Skeletal muscle satellite cell (primary cell): ENCODE measurements at regions not wholly inside any gene's neighbourhood (a gene's known extent, or its start where the extent isn't known, plus 50 kb on each side); places are given as distances from the start of the nearest gene placed in this dataset.

Experiments
- H3K27me3 ChIP-seq: 2 replicates; pipeline ENCODE4 v1.7.0; 2013; ENCODE audit warnings: low read length; ENCODE audit not compliant: control insufficient read depth, insufficient read depth
- H3K36me3 ChIP-seq: 2 replicates; pipeline ENCODE4 v1.7.0; 2013; ENCODE audit warnings: mild to moderate bottlenecking, control low read depth, low read length; ENCODE audit not compliant: insufficient read depth
- H3K4me1 ChIP-seq: 2 replicates; pipeline ENCODE4 v1.7.0; 2013; ENCODE audit warnings: low read length; ENCODE audit not compliant: control insufficient read depth, insufficient read depth
- H3K4me2 ChIP-seq: 2 replicates; pipeline ENCODE4 v1.7.0; 2013; ENCODE audit warnings: mild to moderate bottlenecking, low read length
- H3K4me3 ChIP-seq: 2 replicates; pipeline ENCODE4 v1.7.0; 2013; ENCODE audit warnings: low read length
- H3K9ac ChIP-seq: 2 replicates; pipeline ENCODE4 v1.7.0; 2013; ENCODE audit warnings: mild to moderate bottlenecking, low read depth, low read length, moderate library complexity
- H3K9me3 ChIP-seq: replicated peaks from 2 replicates; pipeline ENCODE4 v1.7.0; 2013; ENCODE audit warnings: mild to moderate bottlenecking, control low read depth, low read length

DNA sequence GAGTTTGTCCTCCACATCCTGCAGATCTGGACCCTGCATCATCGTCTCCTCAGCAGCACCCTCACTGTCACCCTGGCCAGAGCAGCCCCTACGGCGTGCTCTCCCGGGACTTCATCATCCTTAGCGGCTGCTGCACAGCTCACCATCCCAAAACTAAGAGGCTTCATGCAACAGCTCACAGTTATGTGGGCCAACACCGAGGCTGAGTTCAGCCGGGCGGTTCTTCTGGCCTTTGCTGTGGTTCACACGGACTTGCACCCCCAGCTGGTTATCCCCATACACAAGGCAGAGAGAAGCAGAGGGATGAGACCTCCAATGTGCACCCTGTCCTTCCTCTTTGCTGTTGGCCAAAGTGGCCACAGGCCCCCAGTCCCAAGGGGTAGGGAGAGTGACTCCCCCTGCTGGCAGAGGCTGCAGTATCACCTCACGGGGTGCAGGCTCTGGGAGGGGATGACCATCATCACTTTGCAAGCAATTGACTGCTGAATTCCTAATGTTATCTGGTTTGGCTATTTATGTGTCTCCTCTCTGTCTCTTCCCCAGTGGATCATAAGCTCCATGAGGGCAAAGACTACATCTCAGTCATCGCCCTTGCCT, 276.8 kb downstream of the BRD1 start:
- Histone ChIP-seq H3K4me3 (no peak overlapping the region), H3K4me1 (no peaks in the 10 kb centered on the region), H3K27me3 (no peaks in the 10 kb centered on the region), H3K9ac (no peak overlapping the region), H3K9me3 (peaks cover 39% of the 10 kb centered on the region), H3K36me3 (no peaks in the 10 kb centered on the region), H3K4me2 (no peak overlapping the region)

DNA sequence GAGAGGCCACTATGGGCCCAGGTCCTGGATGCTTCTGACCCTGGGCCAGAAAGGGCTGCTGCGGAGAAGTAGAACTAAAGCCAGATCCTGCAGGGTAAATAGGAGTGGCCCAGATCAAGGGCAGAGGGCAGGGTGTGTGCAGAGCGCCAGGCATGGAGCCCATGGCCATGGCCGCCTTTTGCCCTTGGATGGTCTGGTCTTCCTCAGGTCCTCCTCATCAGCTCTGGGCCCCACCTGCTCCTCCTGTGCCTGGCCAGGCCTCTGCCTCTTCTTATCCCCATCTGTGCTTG, 277.6 kb downstream of the BRD1 start:
- peaks cover 37% of the 10 kb centered on the region for H3K9me3 ChIP-seq

DNA sequence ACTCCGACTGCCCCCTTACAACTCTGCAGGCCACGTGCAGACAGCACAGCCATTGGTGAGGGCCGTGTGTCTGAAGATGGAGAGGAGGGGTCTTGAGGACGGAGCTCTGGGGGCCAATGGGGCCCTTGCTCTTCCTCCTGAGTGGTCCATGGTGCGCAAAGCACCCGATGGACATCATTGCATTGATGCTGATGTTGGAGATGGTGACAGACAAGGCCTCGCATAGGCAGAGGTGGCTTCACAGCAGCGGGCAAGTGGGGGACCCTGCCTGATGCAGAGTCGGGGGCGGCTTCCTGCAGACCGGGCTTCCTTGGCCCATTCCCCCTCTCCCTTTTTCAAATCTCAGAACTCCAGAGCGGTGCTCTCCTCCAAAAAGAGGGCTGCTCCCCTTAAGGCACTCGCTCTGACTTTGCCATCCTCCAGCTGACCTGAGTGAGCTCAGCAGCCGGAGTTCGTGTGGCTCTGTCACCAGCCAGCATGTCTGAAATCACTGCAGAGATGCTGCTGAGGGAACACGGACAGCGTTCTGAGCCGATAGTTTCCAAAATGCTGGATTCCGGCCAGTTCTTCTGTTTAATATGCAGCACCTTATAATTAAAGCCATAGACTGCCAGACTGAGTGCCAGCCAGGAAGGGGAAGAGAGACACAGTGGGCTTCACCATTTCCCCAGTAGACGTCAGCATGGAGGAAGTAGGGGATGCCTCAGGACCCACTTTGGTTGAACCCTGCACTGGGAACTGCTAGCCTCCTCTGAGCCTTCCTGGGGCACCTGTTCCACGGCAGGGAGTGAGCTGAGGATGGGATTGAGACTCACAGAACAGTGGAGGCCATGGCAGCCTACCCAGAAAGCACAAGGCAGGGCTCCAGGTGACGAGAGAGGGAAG, 278.2 kb downstream of the BRD1 start:
- no peaks in the 10 kb centered on the region for H3K27me3 ChIP-seq
- no peaks in the 10 kb centered on the region for H3K4me1 ChIP-seq
- no peaks in the 10 kb centered on the region for H3K36me3 ChIP-seq
- H3K9me3 ChIP-seq, result peaks cover 37% of the 10 kb centered on the region
- no peak overlapping the region for H3K9ac ChIP-seq
- no peak overlapping the region for H3K4me2 ChIP-seq
- H3K4me3 ChIP-seq, result no peak overlapping the region

More for the DNA sequence above, 277.6 kb downstream of the BRD1 start:
- no peaks in the 10 kb centered on the region for H3K27me3 ChIP-seq
- no peaks in the 10 kb centered on the region for H3K36me3 ChIP-seq
- no peaks in the 10 kb centered on the region for H3K4me1 ChIP-seq
- no peak overlapping the region for H3K4me3 ChIP-seq
- no peak overlapping the region for H3K9ac ChIP-seq
- H3K4me2 ChIP-seq, result no peak overlapping the region

DNA sequence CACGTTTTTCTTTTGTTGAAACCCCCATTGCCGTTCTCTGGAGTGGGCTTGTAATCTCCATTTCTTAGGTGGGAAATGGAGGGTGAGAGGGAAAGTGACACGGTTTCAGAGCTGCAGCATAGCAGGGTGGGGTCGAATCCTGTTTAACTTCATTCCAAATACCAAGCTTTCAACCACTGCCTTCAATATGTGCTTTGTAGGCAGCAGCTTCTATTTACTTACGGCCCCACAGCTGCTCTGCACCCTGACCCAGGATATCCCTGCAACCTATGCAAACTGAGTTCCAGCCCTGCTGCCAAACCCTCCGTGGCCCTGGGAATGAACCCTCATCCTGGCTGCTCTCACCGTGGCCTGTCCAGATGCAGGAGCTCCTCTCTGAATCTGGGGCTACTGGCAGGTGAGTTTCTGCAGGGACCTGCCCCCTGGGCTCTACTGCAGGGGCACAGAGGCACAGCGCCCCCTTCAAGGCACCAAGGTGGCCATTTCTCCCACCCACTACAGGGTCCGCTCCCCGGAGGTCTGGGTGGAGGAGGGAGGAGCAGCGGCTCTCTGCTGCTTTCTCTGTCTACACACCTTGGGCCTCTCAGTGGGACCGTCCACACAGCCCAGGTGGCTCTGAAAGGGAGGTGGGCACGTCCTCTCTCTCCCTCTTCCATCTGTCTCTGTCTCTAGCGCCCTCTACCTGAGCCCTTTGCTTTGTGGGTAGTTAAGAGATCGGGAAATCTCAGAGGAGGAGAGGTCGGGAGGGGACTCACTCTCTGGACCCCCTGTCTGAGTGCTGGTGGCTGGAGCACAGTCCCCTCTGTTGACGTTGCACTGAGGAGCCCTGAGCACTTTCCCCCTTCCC, 279.1 kb downstream of the BRD1 start:
- Histone ChIP-seq H3K4me1 (no peaks in the 10 kb centered on the region), H3K36me3 (no peaks in the 10 kb centered on the region)

DNA sequence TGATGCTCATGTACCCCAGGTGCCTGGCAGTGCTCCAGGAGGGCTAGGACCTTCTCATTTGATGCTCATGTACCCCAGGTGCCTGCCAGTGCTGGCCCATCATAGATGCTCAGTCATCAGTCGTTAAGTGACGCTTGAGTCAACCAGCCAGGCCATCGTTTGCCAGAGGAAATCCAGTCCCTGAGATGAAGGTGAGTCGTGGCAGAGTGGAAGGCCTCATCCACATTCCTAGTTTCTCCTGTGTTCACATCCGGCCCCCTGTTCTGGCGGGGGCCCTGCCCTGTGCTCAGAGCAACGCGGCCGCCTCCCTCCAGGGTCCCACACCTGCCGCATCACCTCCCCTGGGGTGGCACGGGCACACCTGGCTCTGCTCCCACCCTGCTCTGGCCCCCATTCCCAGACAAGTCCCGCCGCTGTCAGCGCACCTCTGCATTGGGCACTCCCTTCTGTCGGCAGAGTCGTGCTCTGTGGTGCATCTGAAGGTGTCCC, 279.9 kb downstream of the BRD1 start:
- Histone ChIP-seq H3K27me3 (no peaks in the 10 kb centered on the region), H3K4me3 (no peak overlapping the region), H3K9me3 (peaks cover 28% of the 10 kb centered on the region), H3K36me3 (no peaks in the 10 kb centered on the region), H3K9ac (no peak overlapping the region), H3K4me2 (no peak overlapping the region), H3K4me1 (no peaks in the 10 kb centered on the region)

More for the DNA sequence above, 279.1 kb downstream of the BRD1 start:
- Histone ChIP-seq H3K27me3 (no peaks in the 10 kb centered on the region), H3K4me2 (no peak overlapping the region), H3K4me3 (no peak overlapping the region), H3K9me3 (peaks cover 30% of the 10 kb centered on the region), H3K9ac (no peak overlapping the region)

DNA sequence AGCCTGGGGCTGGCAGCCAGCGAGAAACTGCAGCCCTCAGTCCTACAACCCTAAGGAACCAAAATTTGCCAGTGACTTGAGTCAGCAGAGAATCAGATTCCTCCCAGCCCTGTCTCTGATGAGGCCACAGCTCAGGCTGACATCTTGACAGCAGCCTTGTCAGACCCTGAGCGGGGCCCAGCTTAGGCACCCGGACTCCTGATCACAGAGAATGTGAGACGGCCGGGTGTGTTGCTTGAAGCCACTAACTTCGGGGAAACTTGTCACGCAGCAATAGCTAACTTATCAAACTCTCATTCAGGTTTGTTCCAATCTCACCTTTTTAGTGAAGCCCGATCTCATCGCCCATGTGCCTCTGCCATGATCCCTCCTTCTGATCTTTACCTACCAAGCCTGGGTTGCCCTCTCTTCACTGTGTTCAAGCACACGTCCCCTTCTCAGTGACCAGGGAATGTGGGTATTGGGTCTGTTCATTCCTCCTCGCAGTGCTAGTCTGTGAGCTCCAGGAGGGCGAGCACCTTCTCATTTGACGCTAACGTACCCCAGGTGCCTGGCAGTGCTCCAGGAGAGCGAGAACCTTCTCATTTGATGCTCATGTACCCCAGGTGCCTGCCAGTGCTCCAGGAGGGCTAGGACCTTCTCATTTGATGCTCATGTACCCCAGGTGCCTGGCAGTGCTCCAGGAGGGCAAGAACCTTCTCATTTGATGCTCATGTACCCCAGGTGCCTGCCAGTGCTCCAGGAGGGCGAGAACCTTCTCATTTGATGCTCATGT, 280.7 kb downstream of the BRD1 start:
- H3K9ac ChIP-seq, result no peak overlapping the region
- no peaks in the 10 kb centered on the region for H3K4me1 ChIP-seq
- peaks cover 29% of the 10 kb centered on the region for H3K9me3 ChIP-seq
- no peaks in the 10 kb centered on the region for H3K27me3 ChIP-seq
- H3K4me3 ChIP-seq, result no peak overlapping the region
- no peak overlapping the region for H3K4me2 ChIP-seq
- H3K36me3 ChIP-seq, result no peaks in the 10 kb centered on the region

DNA sequence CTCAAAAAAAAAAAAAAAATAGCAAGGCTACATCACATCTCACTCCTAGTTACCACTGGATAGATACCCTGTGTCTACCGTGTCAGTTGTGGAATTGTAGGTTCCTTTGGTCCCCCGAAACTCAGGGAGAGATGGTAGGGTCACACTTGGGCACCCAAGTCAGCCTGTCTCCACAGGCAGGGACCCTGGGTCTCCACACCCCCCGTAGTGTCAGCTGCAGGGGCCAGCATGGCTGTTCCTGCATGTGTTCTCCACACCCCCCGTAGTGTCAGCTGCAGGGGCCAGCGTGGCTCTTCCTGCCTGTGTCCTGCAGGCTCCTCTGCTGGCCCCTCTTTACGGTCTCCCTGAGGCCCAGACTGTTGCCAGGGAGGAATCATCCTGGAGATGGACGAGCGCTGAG, 282.1 kb downstream of the BRD1 start:
- H3K4me1 ChIP-seq, result no peaks in the 10 kb centered on the region
- no peak overlapping the region for H3K4me2 ChIP-seq
- H3K9ac ChIP-seq, result no peak overlapping the region
- H3K36me3 ChIP-seq, result no peaks in the 10 kb centered on the region
- H3K4me3 ChIP-seq, result no peak overlapping the region
- H3K27me3 ChIP-seq, result no peaks in the 10 kb centered on the region
- H3K9me3 ChIP-seq, result peaks cover 26% of the 10 kb centered on the region

DNA sequence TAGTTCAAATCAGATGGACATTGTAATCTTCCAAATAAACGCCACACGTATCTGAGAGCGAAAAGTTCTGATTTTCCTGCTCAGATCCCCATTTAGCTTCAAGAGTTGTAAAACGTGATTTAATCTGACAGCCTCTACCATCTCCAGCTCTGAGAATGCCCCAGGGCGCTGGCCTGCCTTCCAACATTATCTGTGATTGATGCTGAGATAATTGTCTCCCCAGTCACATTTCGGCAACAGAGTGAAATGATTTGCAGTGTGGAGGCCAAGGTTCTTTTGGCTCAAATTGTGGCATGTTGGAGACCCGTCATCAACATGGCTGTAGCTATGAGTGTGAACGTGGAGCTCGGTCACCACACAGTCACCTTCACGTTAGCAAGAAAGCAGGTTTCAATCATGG, 283.4 kb downstream of the BRD1 start:
- Histone ChIP-seq H3K9ac (no peak overlapping the region), H3K27me3 (no peaks in the 10 kb centered on the region), H3K4me2 (no peak overlapping the region), H3K4me1 (no peaks in the 10 kb centered on the region), H3K4me3 (no peak overlapping the region), H3K9me3 (peaks cover 16% of the 10 kb centered on the region), H3K36me3 (no peaks in the 10 kb centered on the region)

DNA sequence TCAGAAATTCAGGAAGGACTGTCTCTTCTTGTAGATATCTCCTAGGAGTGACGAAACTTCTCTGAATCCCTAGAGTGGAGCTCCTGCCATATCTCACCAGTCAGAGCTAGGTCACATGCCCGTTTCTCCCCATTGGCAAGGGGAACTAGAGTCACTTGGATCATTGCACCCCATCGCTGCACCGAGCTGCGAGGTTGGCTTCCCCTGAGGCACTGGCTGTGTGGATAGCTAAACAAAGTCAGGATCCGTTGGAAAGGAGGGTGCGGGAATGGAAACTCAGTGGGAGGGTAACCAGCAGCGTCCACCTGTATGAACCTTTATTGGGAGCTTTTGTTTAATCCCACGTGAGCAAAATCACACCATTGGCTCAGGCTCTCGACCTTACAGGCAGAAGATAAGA, 283.8 kb downstream of the BRD1 start:
- no peaks in the 10 kb centered on the region for H3K36me3 ChIP-seq
- H3K4me1 ChIP-seq, result no peaks in the 10 kb centered on the region
- H3K4me2 ChIP-seq, result no peak overlapping the region
- H3K9ac ChIP-seq, result no peak overlapping the region
- no peak overlapping the region for H3K4me3 ChIP-seq
- no peaks in the 10 kb centered on the region for H3K27me3 ChIP-seq
- peaks cover 16% of the 10 kb centered on the region for H3K9me3 ChIP-seq

DNA sequence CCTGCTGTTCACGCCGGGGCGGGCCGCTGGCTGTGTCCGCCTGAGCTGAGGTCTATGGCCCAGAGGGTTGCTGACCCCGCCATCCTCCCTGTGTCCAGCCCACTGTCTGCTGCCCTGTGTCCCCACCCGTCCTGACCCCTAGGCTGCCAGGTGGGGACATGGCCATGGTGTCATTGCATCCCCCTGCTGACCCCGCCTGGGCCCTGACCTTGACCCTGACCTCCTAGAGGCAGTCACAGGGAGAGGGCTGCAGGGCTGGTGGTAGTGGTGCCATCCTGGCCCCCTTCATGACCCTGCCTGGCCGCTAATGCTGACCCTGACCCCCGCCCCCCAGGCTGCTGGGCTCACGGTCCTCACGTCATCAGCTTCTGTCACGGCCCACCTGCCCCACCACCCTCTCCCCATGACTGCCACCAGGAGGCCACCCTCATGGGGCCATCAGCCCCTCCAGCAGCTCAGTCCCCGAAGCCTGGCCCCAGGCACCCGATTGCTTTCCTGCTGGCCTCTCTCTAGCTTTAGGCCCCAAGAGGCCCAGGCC, 285.9 kb downstream of the BRD1 start:
- Histone ChIP-seq H3K9ac (no peak overlapping the region), H3K4me3 (no peak overlapping the region), H3K4me1 (no peaks in the 10 kb centered on the region), H3K9me3 (peaks cover 6% of the 10 kb centered on the region), H3K36me3 (no peaks in the 10 kb centered on the region), H3K4me2 (no peak overlapping the region), H3K27me3 (no peaks in the 10 kb centered on the region)
